Mucosa of rectum (tissue), 2 donors: ENCODE measurements at regions not wholly inside any gene's neighbourhood (a gene's known extent, or its start where the extent isn't known, plus 50 kb on each side); places are given as distances from the start of the nearest gene placed in this dataset.

Experiments
- H3K27ac ChIP-seq, 2 donors: one replicate each; pipeline ENCODE4 v1.7.0; 2013; ENCODE audit warnings: inconsistent platforms in 2 of 2, low read depth in 2 of 2, low read length in 2 of 2
- H3K27me3 ChIP-seq, 2 donors: one replicate each; pipeline ENCODE4 v1.7.0; 2013; ENCODE audit warnings: low read length in 2 of 2; ENCODE audit not compliant: control insufficient read depth in 2 of 2, insufficient read depth in 2 of 2
- H3K36me3 ChIP-seq, 2 donors: one replicate each; pipeline ENCODE4 v1.7.0; 2013; ENCODE audit warnings: low read length in 2 of 2; ENCODE audit not compliant: control insufficient read depth in 2 of 2, insufficient read depth in 2 of 2
- H3K4me1 ChIP-seq, 2 donors: one replicate each; pipeline ENCODE4 v1.7.0; 2013; ENCODE audit warnings: low read length in 2 of 2, mild to moderate bottlenecking in 1 of 2; ENCODE audit not compliant: control insufficient read depth in 2 of 2, insufficient read depth in 2 of 2
- H3K4me3 ChIP-seq, 2 donors: one replicate each; pipeline ENCODE4 v1.7.0; 2013; ENCODE audit warnings: low read length in 2 of 2
- H3K9ac ChIP-seq, 2 donors: one replicate each; pipeline ENCODE4 v1.7.0; 2013; ENCODE audit warnings: low read length in 2 of 2, low read depth in 1 of 2, mild to moderate bottlenecking in 1 of 2
- H3K9me3 ChIP-seq, 2 donors: one replicate each; pipeline ENCODE4 v1.7.0; 2013; ENCODE audit warnings: low read length in 2 of 2; ENCODE audit not compliant: control insufficient read depth in 2 of 2
- donor health status: healthy.
- donor health status: Normal muscosa, but diverticular disease.

DNA sequence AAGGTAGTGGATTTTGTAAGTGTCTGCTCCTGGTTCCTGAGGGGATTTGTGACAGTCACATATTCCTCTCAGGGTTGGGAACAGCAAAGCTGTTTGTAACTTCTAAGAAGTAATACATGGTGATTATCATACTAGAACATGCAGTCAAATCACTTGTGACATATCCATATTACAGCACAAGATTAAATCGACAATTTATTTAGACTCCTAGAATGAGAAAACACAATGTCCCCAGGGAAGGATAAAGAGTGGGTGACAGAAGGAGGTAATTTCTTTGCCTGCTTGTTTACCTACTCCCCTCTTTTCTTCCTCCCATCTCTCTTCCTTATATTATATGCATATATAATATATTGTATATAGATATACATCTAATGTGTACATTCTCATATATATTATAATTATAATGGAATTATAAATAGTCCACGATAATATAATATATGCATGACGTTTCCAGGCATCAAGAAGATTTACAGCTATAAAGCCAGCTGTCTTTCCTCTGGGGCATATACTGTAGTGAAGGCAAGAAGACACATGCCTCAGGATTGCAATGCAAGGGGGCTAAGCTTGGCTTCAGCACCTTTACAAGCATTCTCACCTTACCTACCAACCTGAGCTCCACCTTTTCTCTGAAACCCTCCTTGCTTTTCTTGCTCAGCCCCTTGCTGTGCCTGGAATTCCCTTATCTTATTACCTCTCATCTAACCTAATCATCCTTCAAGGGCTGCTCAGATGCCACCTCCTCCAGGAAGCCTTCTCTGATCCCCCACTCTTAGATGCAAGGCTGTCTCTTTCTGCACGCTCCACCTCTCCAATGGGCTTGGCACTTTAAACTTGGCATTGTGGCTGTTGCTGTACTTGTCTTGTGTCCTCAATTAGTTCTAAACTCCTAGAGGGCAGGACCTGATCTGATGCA lies 73.1 kb upstream of the PIAS1 start:
- H3K9me3 ChIP-seq = no peaks in the 10 kb centered on the region
- H3K4me3 ChIP-seq = no peak overlapping the region
- no peaks in the 10 kb centered on the region for H3K27me3 ChIP-seq
- H3K9ac ChIP-seq = no peak overlapping the region
- H3K27ac ChIP-seq = no peak overlapping the region
- H3K36me3 ChIP-seq = no peaks in the 10 kb centered on the region
- H3K4me1 ChIP-seq = no peaks in the 10 kb centered on the region

DNA sequence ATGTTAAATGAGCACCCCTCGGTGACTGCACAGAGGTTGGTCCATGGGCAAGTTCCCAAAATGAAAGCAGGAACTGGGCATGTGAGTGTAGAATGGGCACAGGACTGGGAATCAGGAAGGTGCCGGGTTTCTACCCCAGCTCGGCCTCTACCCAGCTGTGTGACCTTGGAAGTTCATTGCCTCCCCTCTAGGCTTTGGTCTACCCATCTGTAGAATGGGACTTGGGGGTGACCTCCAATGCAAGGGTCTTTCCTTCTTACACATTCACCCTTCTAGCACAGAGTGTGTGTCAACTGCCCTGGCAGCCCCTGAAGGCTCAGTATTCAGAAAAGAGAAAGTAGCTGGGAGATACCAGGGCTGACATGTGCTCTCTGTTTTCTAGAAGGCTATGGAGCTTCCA lies 72.3 kb upstream of the PIAS1 start:
- no peaks in the 10 kb centered on the region for H3K9me3 ChIP-seq
- no peaks in the 10 kb centered on the region for H3K36me3 ChIP-seq
- H3K9ac ChIP-seq = no peak overlapping the region
- H3K4me1 ChIP-seq = no peaks in the 10 kb centered on the region
- H3K4me3 ChIP-seq = no peak overlapping the region
- H3K27me3 ChIP-seq = no peaks in the 10 kb centered on the region
- no peak overlapping the region for H3K27ac ChIP-seq

DNA sequence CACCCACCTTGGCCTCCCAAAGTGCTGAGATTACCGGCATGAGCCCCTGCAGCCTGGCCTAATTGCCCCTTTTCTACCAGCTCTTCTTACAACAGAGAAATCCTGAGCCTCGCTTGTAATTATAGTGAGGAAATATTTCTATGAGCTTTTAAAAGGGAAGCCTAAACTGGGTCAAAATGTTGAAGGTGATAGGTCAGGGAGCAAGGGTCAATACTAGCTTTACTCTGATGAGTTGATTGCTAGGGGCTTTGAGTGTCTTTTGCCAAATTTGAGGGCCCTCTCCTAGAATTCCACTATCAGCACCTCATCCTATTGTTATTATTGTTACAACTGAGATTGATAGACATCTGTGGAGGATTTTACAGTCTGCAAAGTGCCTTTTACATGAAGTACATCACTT lies 62.4 kb upstream of the PIAS1 start:
- Histone ChIP-seq H3K9ac (no peak overlapping the region), H3K27ac (no peak overlapping the region), H3K4me1 (no peaks in the 10 kb centered on the region)

DNA sequence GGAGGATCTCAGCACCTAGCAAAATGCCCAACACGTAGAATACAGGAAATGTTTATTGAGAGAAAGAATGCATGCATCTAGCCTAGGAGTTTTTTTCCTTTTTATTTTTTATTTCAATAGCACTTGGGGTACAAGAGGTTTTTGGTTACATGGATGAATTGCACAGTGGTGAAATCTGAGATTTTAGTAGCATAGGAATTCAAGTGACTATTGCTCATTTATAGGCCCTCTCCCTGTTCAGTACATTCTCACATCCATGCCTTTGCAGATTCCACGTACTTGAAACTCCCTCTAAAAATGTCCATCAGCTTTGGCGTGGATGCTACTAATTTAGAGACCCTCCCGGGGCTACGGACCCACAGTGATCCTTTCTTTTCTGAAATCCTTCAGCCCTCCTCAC lies 61.7 kb upstream of the PIAS1 start:
- Histone ChIP-seq H3K9me3 (no peaks in the 10 kb centered on the region), H3K36me3 (no peaks in the 10 kb centered on the region), H3K4me1 (no peaks in the 10 kb centered on the region), H3K27me3 (no peaks in the 10 kb centered on the region), H3K27ac (no peak overlapping the region), H3K4me3 (no peak overlapping the region), H3K9ac (no peak overlapping the region)

More for the DNA sequence above, 62.4 kb upstream of the PIAS1 start:
- H3K9me3 ChIP-seq = no peaks in the 10 kb centered on the region
- H3K36me3 ChIP-seq = no peaks in the 10 kb centered on the region
- no peak overlapping the region for H3K4me3 ChIP-seq
- no peaks in the 10 kb centered on the region for H3K27me3 ChIP-seq

DNA sequence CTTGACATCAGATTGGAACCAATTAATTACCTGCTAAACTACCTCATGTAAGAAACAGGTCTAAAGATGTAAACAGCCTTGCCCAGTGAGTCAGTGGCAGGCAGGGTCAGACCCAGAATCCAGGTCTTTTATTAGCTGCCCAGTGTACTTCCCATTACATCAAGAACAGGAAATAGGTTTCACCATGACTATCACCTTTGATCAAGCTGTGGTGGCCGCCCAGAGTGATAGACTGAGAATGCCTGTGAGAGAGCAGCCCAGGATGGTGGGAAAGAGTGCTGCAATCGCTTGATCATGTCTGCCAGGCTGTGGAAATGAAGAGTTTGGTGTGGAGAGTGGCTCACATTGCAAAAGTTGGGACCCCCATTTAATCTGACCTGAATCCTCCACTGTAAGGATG lies 61.3 kb upstream of the PIAS1 start:
- H3K4me1 ChIP-seq = peaks cover 3% of the 10 kb centered on the region in 2 donors
- H3K27me3 ChIP-seq = no peaks in the 10 kb centered on the region
- no peaks in the 10 kb centered on the region for H3K36me3 ChIP-seq
- H3K27ac ChIP-seq = peak overlapping the region in 1 of 2 donors; percentile 28
- no peaks in the 10 kb centered on the region for H3K9me3 ChIP-seq
- no peak overlapping the region for H3K4me3 ChIP-seq
- no peak overlapping the region for H3K9ac ChIP-seq

DNA sequence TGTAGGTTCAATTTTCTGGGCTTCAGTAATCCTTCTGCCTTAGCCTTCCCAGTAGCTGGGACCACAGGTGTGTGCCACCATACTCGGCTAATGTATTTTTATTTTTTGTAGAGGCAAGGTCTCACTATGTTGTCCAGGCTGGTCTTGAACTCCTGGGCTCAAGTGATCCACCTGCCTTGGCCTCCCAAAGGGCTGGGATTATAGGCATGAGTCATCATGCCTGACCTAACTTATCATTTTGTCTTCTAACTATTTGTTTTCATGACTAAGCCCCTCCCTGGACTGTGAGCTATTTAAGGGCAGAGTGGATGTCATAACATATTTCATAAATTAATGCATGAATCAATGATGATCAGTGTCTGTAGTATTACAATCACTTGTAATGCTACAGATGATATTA lies 56.1 kb upstream of the PIAS1 start:
- Histone ChIP-seq H3K36me3 (no peaks in the 10 kb centered on the region), H3K4me1 (peaks cover 6 to 8% of the 10 kb centered on the region in 2 donors), H3K27me3 (no peaks in the 10 kb centered on the region), H3K9ac (no peak overlapping the region), H3K9me3 (no peaks in the 10 kb centered on the region), H3K4me3 (no peak overlapping the region), H3K27ac (peak overlapping the region; percentile 17 to 76)

- Histone ChIP-seq H3K9me3 (no peaks in the 10 kb centered on the region), H3K36me3 (no peaks in the 10 kb centered on the region), H3K9ac (no peak overlapping the region), H3K27me3 (no peaks in the 10 kb centered on the region), H3K27ac (peak overlapping the region; percentile 17 to 76), H3K4me3 (no peak overlapping the region), H3K4me1 (peaks cover 6 to 8% of the 10 kb centered on the region in 2 donors)
Measured at GRCh38 chr15:67998599-67999133, 55.4 kb upstream of the PIAS1 start.

GRCh38 chr15:67999320-68000100 lies 54.6 kb upstream of the PIAS1 start:
- Histone ChIP-seq H3K4me3 (no peak overlapping the region), H3K4me1 (peaks cover 6 to 8% of the 10 kb centered on the region in 2 donors), H3K9ac (no peak overlapping the region), H3K27ac (no peak overlapping the region), H3K36me3 (no peaks in the 10 kb centered on the region), H3K9me3 (no peaks in the 10 kb centered on the region), H3K27me3 (no peaks in the 10 kb centered on the region)

- Histone ChIP-seq H3K4me1 (peaks cover 6 to 8% of the 10 kb centered on the region in 2 donors), H3K9me3 (no peaks in the 10 kb centered on the region), H3K9ac (no peak overlapping the region), H3K27ac (no peak overlapping the region), H3K27me3 (no peaks in the 10 kb centered on the region), H3K36me3 (no peaks in the 10 kb centered on the region), H3K4me3 (no peak overlapping the region)
Measured at GRCh38 chr15:68000754-68001153, 53.4 kb upstream of the PIAS1 start.

GRCh38 chr15:68001811-68002210 lies 52.3 kb upstream of the PIAS1 start:
- Histone ChIP-seq H3K27me3 (no peaks in the 10 kb centered on the region), H3K9ac (no peak overlapping the region), H3K4me1 (peaks cover 6 to 8% of the 10 kb centered on the region in 2 donors), H3K9me3 (no peaks in the 10 kb centered on the region), H3K36me3 (no peaks in the 10 kb centered on the region), H3K4me3 (no peak overlapping the region), H3K27ac (no peak overlapping the region)
